Ovary (tissue), 7 donors: ENCODE measurements at regions not wholly inside any gene's neighbourhood (a gene's known extent, or its start where the extent isn't known, plus 50 kb on each side); places are given as distances from the start of the nearest gene placed in this dataset.

Experiments
- DNase-seq, 5 donors: peaks; one replicate each; pipeline ENCODE4 v3.0.0-alpha.2; 2019 to 2020
- H3K27ac ChIP-seq, 2 donors: fragments of 200-600 bp; one replicate each; pipeline versions ENCODE4 v1.5.1 to v1.8.0; 2019 to 2022
- H3K27me3 ChIP-seq: fragments of 200-600 bp; one replicate; pipeline ENCODE4 v1.8.0; 2022
- H3K36me3 ChIP-seq: fragments of 200-600 bp; sonication (generic); one replicate; pipeline ENCODE4 v1.5.1; 2019
- H3K4me1 ChIP-seq: one replicate; pipeline ENCODE4 v1.8.1; 2013; ENCODE audit warnings: mild to moderate bottlenecking, moderate library complexity; ENCODE audit not compliant: insufficient read depth
- H3K4me3 ChIP-seq: fragments of 200-600 bp; sonication (generic); one replicate; pipeline ENCODE4 v1.5.1; 2017
- H3K9me3 ChIP-seq, 2 donors: fragments of 200-600 bp in 1 of 2; sonication (generic) in 1 of 2; one replicate each; pipeline versions ENCODE4 v1.5.1 to v1.8.1; 2013 to 2019; ENCODE audit warnings: mild to moderate bottlenecking in 1 of 2, moderate library complexity in 1 of 2
- EP300 ChIP-seq: sonication (generic); formaldehyde crosslinking; IDR thresholded peaks from one replicate; pipeline ENCODE4 v1.6.1; 2017; ENCODE audit warnings: antibody characterized with exemption
- POLR2A ChIP-seq: fragments of 450-650 bp; IDR thresholded peaks from one replicate; pipeline ENCODE4 v1.6.1; 2017; ENCODE audit warnings: antibody characterized with exemption, mild to moderate bottlenecking, moderate library complexity
- WGBS, 3 donors: extraction: QIAGEN DNeasy Blood & Tissue Kit in 1 of 3; methylation state at CpG; one replicate each; pipeline versions ENCODE4 v1.1.5 to v1.1.7; 2013 to 2017; 5-methylcytosine and 5-hydroxymethylcytosine counted together
- intact Hi-C, 4 donors: fragments of 100-400 bp; cut with DNase I; formaldehyde crosslinking; loops; one replicate each; pipeline versions ENCODE4 v1.11.0 to v1.15.1; 2022 to 2023
- TF ChIP-seq, protein P1 (sequence below), 3 donors: fragments of 450-650 bp in 2 of 3; fragments of 200-600 bp in 1 of 3; IDR thresholded peaks; one replicate each; pipeline versions ENCODE4 v1.5.1 to v1.8.0; 2016 to 2022; ENCODE audit warnings: antibody characterized with exemption in 3 of 3, mild to moderate bottlenecking in 1 of 3
- donor health status: DM: no; HTN: no; CAD: no; lungs with moderate emphysema.
- donor health status: DM: no; HTN: no; CAD: no.
- donor health status: Bipolar disorder and iron deficiency.
- donor health status: DM: no; HTN: no; CAD: no.
- donor health status: DM: yes; HTN: yes; CAD: no.

DNA sequence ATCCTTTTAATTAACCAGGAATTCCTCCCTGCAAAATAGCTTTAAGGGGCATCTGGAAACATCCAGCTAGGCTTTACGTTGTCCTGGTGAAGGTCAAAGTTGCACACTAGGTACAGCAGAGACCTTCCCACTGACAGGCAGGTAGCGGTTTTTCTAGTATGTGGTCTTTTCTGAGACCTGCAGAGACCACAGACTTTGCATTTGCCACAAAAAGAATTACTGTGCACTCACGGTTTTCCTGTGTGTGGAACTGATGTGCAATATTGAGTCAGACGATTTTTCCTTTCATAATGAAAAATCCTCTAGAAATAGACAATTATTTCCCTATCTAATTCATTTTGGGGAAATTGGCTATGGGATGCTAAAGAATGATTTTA, 417.0 kb upstream of the ADAMTSL1 start:
- Histone ChIP-seq H3K9me3 (no peaks in the 10 kb centered on the region), H3K36me3 (no peaks in the 10 kb centered on the region), H3K27me3 (no peaks in the 10 kb centered on the region), H3K27ac (no peak overlapping the region), H3K4me3 (no peak overlapping the region), H3K4me1 (no peaks in the 10 kb centered on the region)
- 66 to 74% (median 68%) methylated on average over 4 of the region's 4 CpGs for WGBS, 3 donors
- intact Hi-C loops: no loop called here
- TF ChIP-seq, protein P1, sequence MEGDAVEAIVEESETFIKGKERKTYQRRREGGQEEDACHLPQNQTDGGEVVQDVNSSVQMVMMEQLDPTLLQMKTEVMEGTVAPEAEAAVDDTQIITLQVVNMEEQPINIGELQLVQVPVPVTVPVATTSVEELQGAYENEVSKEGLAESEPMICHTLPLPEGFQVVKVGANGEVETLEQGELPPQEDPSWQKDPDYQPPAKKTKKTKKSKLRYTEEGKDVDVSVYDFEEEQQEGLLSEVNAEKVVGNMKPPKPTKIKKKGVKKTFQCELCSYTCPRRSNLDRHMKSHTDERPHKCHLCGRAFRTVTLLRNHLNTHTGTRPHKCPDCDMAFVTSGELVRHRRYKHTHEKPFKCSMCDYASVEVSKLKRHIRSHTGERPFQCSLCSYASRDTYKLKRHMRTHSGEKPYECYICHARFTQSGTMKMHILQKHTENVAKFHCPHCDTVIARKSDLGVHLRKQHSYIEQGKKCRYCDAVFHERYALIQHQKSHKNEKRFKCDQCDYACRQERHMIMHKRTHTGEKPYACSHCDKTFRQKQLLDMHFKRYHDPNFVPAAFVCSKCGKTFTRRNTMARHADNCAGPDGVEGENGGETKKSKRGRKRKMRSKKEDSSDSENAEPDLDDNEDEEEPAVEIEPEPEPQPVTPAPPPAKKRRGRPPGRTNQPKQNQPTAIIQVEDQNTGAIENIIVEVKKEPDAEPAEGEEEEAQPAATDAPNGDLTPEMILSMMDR (IDR thresholded peaks at IDR 0.05): no peak
- TF ChIP-seq EP300 (no peak), POLR2A (no peak)
- DNase-seq: no peak

GRCh38 chr9:18058564-18059442, 415.1 kb upstream of the ADAMTSL1 start:
- no peak for DNase-seq
- no peak for TF ChIP-seq POLR2A
- TF ChIP-seq, protein P1 (IDR thresholded peaks at IDR 0.05): no peak
- WGBS, 3 donors: 60 to 68% (median 62%) methylated on average over 3 of the region's 3 CpGs
- H3K36me3 ChIP-seq: no peaks in the 10 kb centered on the region
- no peaks in the 10 kb centered on the region for H3K4me1 ChIP-seq
- no peak overlapping the region for H3K27ac ChIP-seq
- no peak overlapping the region for H3K4me3 ChIP-seq
- H3K27me3 ChIP-seq: no peaks in the 10 kb centered on the region
- intact Hi-C loops: no loop called here
- H3K9me3 ChIP-seq: no peaks in the 10 kb centered on the region

DNA sequence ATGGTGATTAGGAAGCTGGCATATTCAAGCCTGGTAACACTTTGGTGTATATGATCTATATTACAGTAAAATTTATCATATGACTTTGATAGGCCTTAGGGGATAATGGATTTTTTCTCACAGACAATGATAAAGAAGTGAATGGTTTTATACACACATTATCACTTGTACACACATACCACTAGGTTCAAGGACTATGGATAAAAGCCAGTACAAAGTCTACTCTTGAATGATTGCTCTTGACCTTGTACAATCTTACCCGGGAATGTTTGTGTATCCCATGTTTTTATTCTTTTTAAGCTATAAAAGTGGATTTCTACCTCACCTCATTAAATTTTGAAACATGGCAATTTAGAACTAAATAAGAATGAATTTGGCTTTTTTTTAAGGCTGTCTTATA, 414.5 kb upstream of the ADAMTSL1 start:
- Histone ChIP-seq H3K27ac (no peak overlapping the region), H3K36me3 (no peaks in the 10 kb centered on the region), H3K4me1 (no peaks in the 10 kb centered on the region), H3K27me3 (no peaks in the 10 kb centered on the region), H3K9me3 (no peaks in the 10 kb centered on the region), H3K4me3 (no peak overlapping the region)
- intact Hi-C loops: no loop called here
- no peak for TF ChIP-seq EP300
- TF ChIP-seq, protein P1 (IDR thresholded peaks at IDR 0.05): no peak
- no peak for TF ChIP-seq POLR2A
- DNase-seq: no peak
- WGBS, 3 donors: 4 to 8% (median 6%) methylated on average over 1 of the region's 1 CpG

GRCh38 chr9:18060269-18060934, 413.6 kb upstream of the ADAMTSL1 start:
- Histone ChIP-seq H3K4me1 (no peaks in the 10 kb centered on the region), H3K4me3 (no peak overlapping the region), H3K36me3 (no peaks in the 10 kb centered on the region), H3K27me3 (no peaks in the 10 kb centered on the region), H3K27ac (no peak overlapping the region), H3K9me3 (no peaks in the 10 kb centered on the region)
- intact Hi-C loops: no loop called here
- TF ChIP-seq EP300 (no peak), POLR2A (no peak)
- TF ChIP-seq, protein P1 (IDR thresholded peaks at IDR 0.05): no peak
- no peak for DNase-seq
- 78 to 85% (median 80%) methylated on average over 3 of the region's 3 CpGs for WGBS, 3 donors
